SJCRH30 (cell line): ENCODE measurements at regions not wholly inside any gene's neighbourhood (a gene's known extent, or its start where the extent isn't known, plus 50 kb on each side); places are given as distances from the start of the nearest gene placed in this dataset.
"Not testable (repeated sequence)": the region's sequence is repeated elsewhere in the genome, so short reads cannot be mapped to it uniquely, and the experiment has no call there.

Experiments
- DNase-seq, 2 experiments: peaks; one replicate each; pipeline ENCODE4 v3.0.0-alpha.2; 2015 to 2020
- H3K27ac ChIP-seq: fragments of 250-450 bp; sonication (Bioruptor Pico); 2 replicates; pipeline ENCODE4 v1.5.1; 2020; ENCODE audit warnings: mild to moderate bottlenecking, moderate library complexity
- H3K27me3 ChIP-seq: fragments of 250-450 bp; sonication (Bioruptor Pico); 2 replicates; pipeline ENCODE4 v1.5.1; 2020; ENCODE audit warnings: mild to moderate bottlenecking, moderate library complexity
- H3K36me3 ChIP-seq: fragments of 250-450 bp; sonication (Bioruptor Pico); 2 replicates; pipeline ENCODE4 v1.5.1; 2020; ENCODE audit warnings: mild to moderate bottlenecking, moderate library complexity
- H3K4me1 ChIP-seq: fragments of 250-450 bp; sonication (Bioruptor Pico); 2 replicates; pipeline ENCODE4 v1.5.1; 2020; ENCODE audit warnings: mild to moderate bottlenecking, moderate library complexity
- H3K4me3 ChIP-seq: fragments of 250-450 bp; sonication (Bioruptor Pico); 2 replicates; pipeline ENCODE4 v1.5.1; 2020; ENCODE audit warnings: mild to moderate bottlenecking, moderate library complexity
- H3K9me3 ChIP-seq: fragments of 250-450 bp; sonication (Bioruptor Pico); replicated peaks from 2 replicates; pipeline ENCODE4 v1.5.1; 2020; ENCODE audit warnings: mild to moderate bottlenecking, moderate library complexity

DNA sequence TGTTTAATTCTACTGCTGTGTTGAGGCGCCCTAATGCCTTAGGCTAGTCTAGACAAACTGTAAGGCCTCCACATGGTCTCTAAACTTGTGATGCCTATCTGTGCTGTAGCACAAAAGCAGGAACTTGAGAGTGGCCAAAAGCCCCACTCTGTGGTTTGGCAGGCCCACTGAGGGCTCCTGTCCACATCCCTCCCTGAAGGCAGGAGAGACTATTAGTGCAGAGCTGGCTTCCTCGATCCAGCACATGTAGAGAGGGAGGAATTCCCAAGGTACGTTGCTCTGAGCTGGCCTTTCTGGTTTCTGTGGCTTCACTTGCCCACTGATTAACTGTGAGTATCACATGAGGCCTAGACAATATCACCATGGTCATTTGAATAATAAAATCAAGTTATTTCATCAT, 90.6 kb downstream of the POLR2M start:
- no peaks in the 10 kb centered on the region for H3K9me3 ChIP-seq
- no peak overlapping the region for H3K27ac ChIP-seq
- H3K4me1 ChIP-seq = peaks cover 8% of the 10 kb centered on the region; the same call in 1 of the 2 replicates
- H3K4me3 ChIP-seq = no peak overlapping the region
- no peak for DNase-seq
- H3K36me3 ChIP-seq = no peaks in the 10 kb centered on the region
- no peaks in the 10 kb centered on the region for H3K27me3 ChIP-seq

DNA sequence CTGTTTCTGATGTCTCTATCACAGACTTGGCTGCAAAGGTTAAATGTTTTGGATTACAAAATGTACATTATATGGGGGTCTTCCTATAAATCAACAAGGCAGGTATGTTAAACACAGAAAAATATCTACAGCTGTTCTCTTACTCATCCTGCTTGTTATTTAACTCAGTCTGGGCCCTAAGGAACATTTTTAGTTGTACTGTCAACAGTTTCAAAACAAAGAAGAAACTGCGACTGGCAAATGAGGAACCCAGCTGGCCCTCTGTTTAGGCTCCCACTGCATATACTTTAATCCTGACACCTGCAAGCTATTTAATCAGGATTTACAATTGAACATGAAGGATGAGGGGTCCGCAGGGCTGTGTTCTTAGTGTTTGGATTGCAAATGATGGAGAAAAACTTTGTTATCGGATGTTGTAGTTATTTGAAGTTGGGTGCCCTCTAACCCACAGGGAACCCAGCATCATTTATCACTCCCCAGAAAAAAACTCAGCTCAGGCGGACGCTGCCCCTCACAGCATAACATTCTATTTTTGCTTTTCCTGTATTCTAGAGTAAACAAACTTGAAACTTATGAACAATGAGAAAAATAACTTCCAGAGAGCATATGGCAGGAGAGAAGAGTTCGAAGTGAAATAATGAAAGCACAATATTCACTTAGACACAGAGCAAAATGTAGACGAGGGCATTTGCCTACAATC, 91.2 kb downstream of the POLR2M start:
- no peaks in the 10 kb centered on the region for H3K36me3 ChIP-seq
- peaks cover 8% of the 10 kb centered on the region for H3K4me1 ChIP-seq
- no peaks in the 10 kb centered on the region for H3K9me3 ChIP-seq
- no peak overlapping the region for H3K4me3 ChIP-seq
- no peaks in the 10 kb centered on the region for H3K27me3 ChIP-seq
- no peak overlapping the region for H3K27ac ChIP-seq
- no peak for DNase-seq

DNA sequence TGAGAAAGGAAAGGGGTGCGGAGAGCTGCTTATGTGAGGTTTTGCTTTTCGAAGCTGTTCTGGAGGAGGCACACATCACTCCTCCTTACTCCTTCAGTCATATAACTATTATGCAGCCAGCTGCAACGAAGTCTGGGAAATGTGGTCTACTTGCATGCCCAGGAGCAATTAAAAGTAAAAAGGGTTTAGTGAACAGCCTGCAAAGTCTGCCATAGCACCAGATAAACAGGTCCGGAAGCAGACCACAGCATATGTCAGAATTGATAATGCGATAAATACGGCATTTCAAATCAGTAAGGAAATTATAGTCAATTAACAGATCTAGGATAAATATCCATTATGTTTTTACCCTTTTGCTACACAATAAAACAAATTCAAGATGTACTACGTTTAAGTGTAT, 99.5 kb downstream of the POLR2M start:
- Histone ChIP-seq H3K27ac (no peak overlapping the region), H3K4me1 (no peaks in the 10 kb centered on the region; the same call in 1 of the 2 replicates)

DNA sequence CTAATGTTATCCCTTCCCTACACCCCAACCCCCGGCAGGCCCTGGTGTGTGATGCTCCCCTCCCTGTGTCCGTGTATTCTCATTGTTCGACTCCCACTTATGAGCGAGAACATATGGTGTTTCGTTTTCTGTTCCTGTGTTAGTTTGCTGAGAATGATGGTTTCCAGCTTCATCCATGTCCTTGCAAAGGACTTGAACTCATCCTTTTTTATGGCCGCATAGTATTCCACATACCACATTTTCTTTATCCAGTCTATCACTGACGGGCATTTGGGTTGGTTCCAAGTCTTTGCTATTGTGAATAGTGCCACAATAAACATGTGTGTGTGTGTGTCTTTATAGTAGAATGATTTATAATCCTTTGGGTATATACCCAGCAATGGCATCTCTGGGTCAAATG, 102.8 kb downstream of the POLR2M start:
- not testable (repeated sequence) for DNase-seq, H3K4me1 ChIP-seq, H3K27me3 ChIP-seq

More for the DNA sequence above, 99.5 kb downstream of the POLR2M start:
- DNase-seq = no peak
- Histone ChIP-seq H3K9me3 (no peaks in the 10 kb centered on the region; the same call in 1 of the 2 replicates), H3K36me3 (no peaks in the 10 kb centered on the region), H3K27me3 (no peaks in the 10 kb centered on the region), H3K4me3 (no peak overlapping the region)

DNA sequence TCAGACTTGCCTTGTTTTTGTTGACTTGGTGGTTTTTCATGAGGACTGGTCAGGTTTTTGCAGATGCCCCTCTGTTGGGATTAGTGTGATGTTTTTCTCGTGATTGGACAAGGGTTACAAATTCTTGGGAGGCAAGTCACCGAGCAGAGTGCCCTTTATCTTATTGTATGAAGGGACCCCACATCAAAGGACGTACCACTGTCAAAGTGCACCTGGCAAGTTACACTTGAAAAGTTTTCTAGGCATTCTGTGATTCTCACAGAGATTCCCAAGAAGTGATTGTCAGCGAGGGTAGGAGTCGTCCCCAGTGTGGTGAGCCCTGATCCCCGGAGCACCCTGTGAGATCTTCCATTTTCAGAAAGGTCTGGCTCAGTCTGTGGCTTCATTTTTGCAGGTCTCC, 110.1 kb downstream of the POLR2M start:
- H3K4me3 ChIP-seq = no peak overlapping the region
- H3K9me3 ChIP-seq = peaks cover 2% of the 10 kb centered on the region; the same call in 1 of the 2 replicates
- no peaks in the 10 kb centered on the region for H3K27me3 ChIP-seq
- no peak for DNase-seq
- H3K36me3 ChIP-seq = no peaks in the 10 kb centered on the region
- H3K4me1 ChIP-seq = peaks cover 25% of the 10 kb centered on the region
- H3K27ac ChIP-seq = no peak overlapping the region

More for the DNA sequence above, 102.8 kb downstream of the POLR2M start:
- H3K36me3 ChIP-seq, H3K9me3 ChIP-seq, H3K4me3 ChIP-seq, H3K27ac ChIP-seq: not testable (repeated sequence)

DNA sequence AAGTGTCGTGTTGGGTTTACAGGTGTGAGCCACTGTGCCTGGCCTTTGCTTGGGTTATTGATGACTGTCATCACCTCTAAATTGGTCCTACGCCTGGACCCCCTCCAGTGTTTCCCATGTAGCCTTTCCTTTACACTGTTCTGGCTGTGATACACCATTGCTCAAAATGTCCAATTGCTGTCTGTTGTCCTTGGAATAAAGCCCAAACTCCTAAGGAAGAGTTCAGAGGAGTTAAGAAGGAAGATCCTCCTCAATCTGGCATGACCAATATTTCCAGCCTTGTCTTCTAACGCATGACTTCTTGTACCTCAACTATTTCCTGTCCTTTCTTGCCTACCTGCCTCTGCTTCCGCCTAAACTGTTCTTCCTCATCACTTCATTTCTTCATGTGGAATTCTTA, 113.1 kb downstream of the POLR2M start:
- Histone ChIP-seq H3K27ac (peak overlapping the region; percentile 97), H3K27me3 (no peaks in the 10 kb centered on the region), H3K4me1 (peaks cover 32% of the 10 kb centered on the region), H3K4me3 (no peak overlapping the region), H3K36me3 (no peaks in the 10 kb centered on the region), H3K9me3 (no peaks in the 10 kb centered on the region)
- no peak for DNase-seq

DNA sequence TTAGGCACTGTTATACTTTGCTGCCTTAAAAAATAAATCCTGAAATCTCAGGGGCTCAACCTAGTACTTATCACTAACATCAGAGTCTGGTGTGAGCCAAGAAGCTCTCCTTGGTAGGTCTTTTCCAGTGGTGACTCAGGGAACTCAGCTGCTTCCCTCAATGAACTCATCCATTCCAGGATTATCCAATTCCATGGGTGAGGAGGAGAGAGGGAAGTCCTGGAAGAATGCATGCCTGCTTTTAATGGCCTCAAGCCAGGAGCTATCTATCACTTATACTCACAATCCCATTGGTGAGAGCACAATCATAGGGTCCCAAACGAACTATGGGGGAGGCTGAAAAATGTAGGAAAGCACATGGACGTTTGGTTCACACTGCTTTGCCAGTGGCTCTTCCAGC, 113.6 kb downstream of the POLR2M start:
- Histone ChIP-seq H3K9me3 (no peaks in the 10 kb centered on the region), H3K27me3 (no peaks in the 10 kb centered on the region), H3K27ac (peak overlapping the region; percentile 97), H3K4me3 (no peak overlapping the region), H3K36me3 (no peaks in the 10 kb centered on the region), H3K4me1 (peaks cover 32% of the 10 kb centered on the region)
- DNase-seq = peak; percentile 94 to 97

DNA sequence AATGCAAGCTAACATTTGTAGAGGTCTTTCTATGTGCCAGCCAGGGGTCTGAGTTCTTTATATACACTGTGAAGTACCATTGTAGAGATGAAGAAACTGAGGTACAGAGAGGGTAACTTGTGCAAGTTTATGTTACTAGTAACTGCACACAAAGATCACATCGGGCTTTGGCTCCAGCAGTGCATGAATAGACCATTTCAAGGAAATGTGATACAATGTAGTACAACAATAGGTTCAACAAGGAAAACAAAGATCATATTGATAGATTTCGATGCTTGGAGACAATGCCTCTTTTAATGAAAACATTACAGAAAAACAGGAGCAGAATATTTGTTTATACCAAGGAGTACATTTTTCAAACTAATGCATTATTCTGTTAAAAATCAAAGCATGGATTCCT, 115.3 kb downstream of the POLR2M start:
- DNase-seq = no peak
- no peaks in the 10 kb centered on the region for H3K36me3 ChIP-seq
- no peaks in the 10 kb centered on the region for H3K9me3 ChIP-seq
- peaks cover 34% of the 10 kb centered on the region for H3K4me1 ChIP-seq
- H3K27me3 ChIP-seq = no peaks in the 10 kb centered on the region
- no peak overlapping the region for H3K4me3 ChIP-seq
- H3K27ac ChIP-seq = peak overlapping the region; percentile 97; the same call in 1 of the 2 replicates

DNA sequence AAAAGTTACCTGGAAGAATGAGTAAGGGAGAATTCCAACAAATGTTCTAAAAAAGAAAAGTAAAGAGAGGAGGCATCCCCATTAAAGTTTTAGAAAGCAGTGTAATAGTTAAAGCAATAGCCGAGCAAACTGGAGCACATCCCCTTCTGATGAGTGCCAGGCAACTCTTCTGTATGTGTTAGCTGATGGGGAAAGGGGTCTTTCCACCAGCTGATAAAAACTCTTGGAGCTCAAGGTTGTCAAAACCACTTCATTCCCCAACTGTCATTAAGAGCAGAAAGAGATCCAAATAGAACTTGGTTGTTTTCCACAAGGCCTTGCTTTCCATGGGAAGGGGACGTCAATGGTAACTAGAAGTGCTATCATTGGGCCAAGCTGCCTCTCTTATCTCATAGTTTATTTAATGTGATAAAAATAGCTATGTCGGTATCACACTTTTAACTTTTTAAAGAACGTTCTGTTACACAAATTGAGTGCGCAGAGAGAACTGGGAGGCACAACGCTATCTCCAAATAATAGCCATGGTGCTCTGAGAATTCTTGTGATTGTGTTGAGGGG, 116.9 kb downstream of the POLR2M start:
- DNase-seq = no peak
- Histone ChIP-seq H3K4me1 (peaks cover 50% of the 10 kb centered on the region), H3K27ac (no peak overlapping the region), H3K36me3 (no peaks in the 10 kb centered on the region), H3K27me3 (no peaks in the 10 kb centered on the region), H3K4me3 (no peak overlapping the region), H3K9me3 (no peaks in the 10 kb centered on the region)

DNA sequence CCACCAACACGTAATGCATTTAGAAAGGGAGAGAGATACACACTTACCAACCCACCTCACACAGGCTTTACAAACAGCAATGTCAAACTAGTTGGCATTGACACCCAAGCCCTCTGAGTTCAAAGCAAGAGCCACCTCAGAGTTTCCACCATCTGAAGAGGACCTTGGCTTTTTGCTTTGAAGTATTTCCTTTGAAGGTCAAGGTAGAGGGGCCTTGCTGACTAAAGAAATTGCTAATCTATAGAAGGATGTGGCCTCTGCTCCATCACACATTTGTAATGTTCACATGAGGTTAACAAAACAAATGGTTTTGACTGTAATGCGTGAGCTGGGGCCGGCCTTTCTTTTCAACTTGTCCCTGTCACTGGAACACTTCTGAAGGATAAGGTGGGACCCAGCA, 117.7 kb downstream of the POLR2M start:
- H3K4me1 ChIP-seq = peaks cover 47% of the 10 kb centered on the region
- no peak for DNase-seq
- no peak overlapping the region for H3K4me3 ChIP-seq
- H3K27me3 ChIP-seq = no peaks in the 10 kb centered on the region
- no peaks in the 10 kb centered on the region for H3K9me3 ChIP-seq
- H3K27ac ChIP-seq = no peak overlapping the region
- H3K36me3 ChIP-seq = no peaks in the 10 kb centered on the region

DNA sequence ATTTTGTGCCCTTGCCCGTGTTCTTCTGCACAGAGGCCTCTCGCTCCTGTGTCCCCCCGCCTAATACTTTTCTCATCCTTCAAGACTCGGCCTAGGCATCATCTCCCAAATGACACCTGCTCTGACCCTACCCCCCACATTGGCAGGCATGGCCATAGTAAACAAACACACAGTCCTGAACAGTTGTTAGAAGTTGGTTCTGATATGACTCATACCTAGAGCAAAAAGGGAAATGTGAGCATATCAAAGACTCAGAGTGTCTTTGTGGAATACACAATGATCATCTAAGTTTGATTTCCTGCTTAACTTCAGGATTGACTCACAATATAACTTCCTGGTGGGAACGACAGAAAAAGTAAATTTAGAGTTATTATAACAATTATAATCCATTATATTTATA, 120.5 kb downstream of the POLR2M start:
- peak; percentile 46 to 49 for DNase-seq

DNA sequence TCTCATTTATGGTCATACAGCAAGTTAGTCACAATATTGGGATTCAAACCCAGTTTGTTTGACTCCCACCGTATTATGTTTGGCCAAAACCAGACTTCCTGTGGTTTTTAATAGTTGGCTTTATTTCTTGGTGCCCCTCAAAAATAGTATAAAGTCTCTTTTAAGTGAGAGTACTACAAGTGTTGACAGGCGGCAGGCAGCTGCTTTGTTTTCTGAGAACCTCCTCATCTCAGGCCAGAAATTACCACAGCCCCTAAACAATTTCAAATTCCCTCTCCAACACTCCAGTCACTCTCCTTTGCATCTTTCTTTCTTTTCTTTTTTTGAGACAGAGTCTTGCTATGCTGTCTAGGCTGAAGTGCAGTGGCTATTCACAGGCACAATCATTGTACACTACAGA, 121.5 kb downstream of the POLR2M start:
- H3K27ac ChIP-seq = peak overlapping the region; percentile 16; the same call in 1 of the 2 replicates
- DNase-seq = peak in 1 of 2 experiments; percentile 36
- H3K36me3 ChIP-seq = no peaks in the 10 kb centered on the region

More for the DNA sequence above, 120.5 kb downstream of the POLR2M start:
- H3K27ac ChIP-seq = peak overlapping the region; percentile 16; the same call in 1 of the 2 replicates
- H3K27me3 ChIP-seq = no peaks in the 10 kb centered on the region
- peaks cover 21% of the 10 kb centered on the region for H3K4me1 ChIP-seq
- no peaks in the 10 kb centered on the region for H3K36me3 ChIP-seq
- no peaks in the 10 kb centered on the region for H3K9me3 ChIP-seq
- no peak overlapping the region for H3K4me3 ChIP-seq

DNA sequence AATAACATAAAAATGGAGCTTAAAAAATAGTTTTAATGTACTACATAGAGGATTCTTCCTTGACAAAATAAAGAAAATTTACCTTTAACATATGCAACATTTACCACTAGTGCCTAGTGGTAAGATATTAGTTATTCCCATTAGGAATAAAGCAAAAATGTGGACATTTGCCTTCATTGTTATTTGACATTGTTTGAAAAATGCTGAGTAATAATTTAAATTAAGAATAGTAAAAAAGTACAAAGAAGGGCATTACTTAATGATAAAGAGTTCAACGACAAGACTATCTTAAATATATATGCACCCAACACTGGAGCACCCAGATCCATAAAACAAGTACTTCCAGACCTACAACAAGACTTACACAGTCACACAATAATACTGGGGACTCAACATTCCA, 125.7 kb downstream of the POLR2M start:
- Histone ChIP-seq H3K4me3 (no peak overlapping the region), H3K4me1 (peaks cover 12% of the 10 kb centered on the region), H3K27ac (no peak overlapping the region), H3K9me3 (peaks cover 6% of the 10 kb centered on the region; the same call in 1 of the 2 replicates), H3K27me3 (no peaks in the 10 kb centered on the region), H3K36me3 (no peaks in the 10 kb centered on the region)
- DNase-seq = no peak

More for the DNA sequence above, 121.5 kb downstream of the POLR2M start:
- H3K4me3 ChIP-seq = no peak overlapping the region
- no peaks in the 10 kb centered on the region for H3K27me3 ChIP-seq
- peaks cover 18% of the 10 kb centered on the region for H3K4me1 ChIP-seq
- H3K9me3 ChIP-seq = no peaks in the 10 kb centered on the region

DNA sequence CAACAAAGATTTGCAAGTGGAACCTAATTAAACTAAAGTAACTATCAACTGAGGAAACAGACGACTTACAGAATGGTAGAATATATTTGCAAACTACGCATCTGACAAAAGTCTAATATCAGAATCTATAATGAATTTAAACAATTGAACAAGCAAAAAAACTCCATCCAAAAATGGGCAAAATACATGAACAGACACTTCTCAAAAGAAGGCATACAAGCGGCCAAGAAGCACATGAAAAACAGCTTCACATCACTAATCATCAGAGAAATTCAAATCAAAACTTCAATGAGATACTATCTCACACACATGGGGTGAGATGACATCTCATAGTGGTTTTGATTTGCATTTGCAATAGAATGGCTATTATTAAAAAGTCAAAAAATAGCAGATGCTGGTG, 128.6 kb downstream of the POLR2M start:
- no peak for DNase-seq
- H3K4me3 ChIP-seq = no peak overlapping the region
- H3K4me1 ChIP-seq = peaks cover 9% of the 10 kb centered on the region
- no peak overlapping the region for H3K27ac ChIP-seq
- H3K27me3 ChIP-seq = no peaks in the 10 kb centered on the region
- peaks cover 6% of the 10 kb centered on the region; the same call in 1 of the 2 replicates for H3K9me3 ChIP-seq
- H3K36me3 ChIP-seq = no peaks in the 10 kb centered on the region

DNA sequence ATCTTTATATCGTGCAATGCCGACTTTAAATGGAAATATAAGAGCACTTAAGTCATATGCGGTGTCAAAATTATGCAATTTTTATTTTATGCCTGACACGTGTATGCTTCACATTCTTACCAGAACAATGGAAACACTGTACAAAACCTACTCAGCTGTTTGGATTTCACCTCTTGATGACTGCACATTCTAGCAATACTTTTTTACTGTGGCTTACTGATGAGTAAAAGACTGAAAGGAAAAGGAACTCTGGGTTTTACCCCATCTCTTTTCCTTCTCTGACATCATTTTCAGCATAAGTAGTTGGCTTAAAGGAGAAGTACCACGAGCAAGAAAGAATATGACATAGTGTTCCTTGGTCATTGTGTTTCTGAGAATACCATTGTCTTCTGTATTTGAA, 142.8 kb downstream of the POLR2M start:
- Histone ChIP-seq H3K27ac (peak overlapping the region; percentile 11; the same call in 1 of the 2 replicates), H3K4me3 (no peak overlapping the region), H3K36me3 (no peaks in the 10 kb centered on the region), H3K27me3 (no peaks in the 10 kb centered on the region), H3K4me1 (peaks cover 10% of the 10 kb centered on the region), H3K9me3 (peaks cover 3% of the 10 kb centered on the region; the same call in 1 of the 2 replicates)
- peak in 1 of 2 experiments; percentile 34 for DNase-seq
